Prostate gland (tissue), 2 donors: ENCODE measurements at regions not wholly inside any gene's neighbourhood (a gene's known extent, or its start where the extent isn't known, plus 50 kb on each side); places are given as distances from the start of the nearest gene placed in this dataset.
A peak's percentile ranks its signal among the peaks of the same experiment; 100 is the strongest.

Experiments
- DNase-seq: peaks from one replicate; pipeline ENCODE4 v3.0.0-alpha.2; 2019; ENCODE audit warnings: low spot score
- H3K27ac ChIP-seq, 2 donors: fragments of 200-600 bp; sonication (generic); 2 replicates each; pipeline ENCODE4 v1.5.1; 2017 to 2019
- H3K27me3 ChIP-seq: fragments of 200-600 bp; sonication (generic); replicated peaks from 2 replicates; pipeline ENCODE4 v1.5.1; 2019; ENCODE audit not compliant: insufficient read depth
- H3K36me3 ChIP-seq, 2 donors: fragments of 200-600 bp; sonication (generic); 1 replicate in 1 of 2; 2 replicates in 1 of 2; pipeline versions ENCODE4 v1.5.1 to v1.8.1; 2017 to 2019
- H3K4me1 ChIP-seq: fragments of 200-600 bp; sonication (generic); replicated peaks from 2 replicates; pipeline ENCODE4 v1.5.1; 2019
- H3K4me3 ChIP-seq, 2 donors: fragments of 200-600 bp; sonication (generic); 2 replicates each; pipeline ENCODE4 v1.5.1; 2017 to 2019
- H3K9me3 ChIP-seq: fragments of 200-600 bp; sonication (generic); 2 replicates; pipeline ENCODE4 v1.5.1; 2017
- POLR2A ChIP-seq: fragments of 450-650 bp; IDR thresholded peaks from one replicate; pipeline ENCODE4 v1.6.1; 2016; ENCODE audit warnings: antibody characterized with exemption, mild to moderate bottlenecking
- POLR2AphosphoS5 ChIP-seq: sonication (generic); formaldehyde crosslinking; IDR thresholded peaks from one replicate; pipeline ENCODE4 v1.6.1; 2017; ENCODE audit warnings: antibody characterized with exemption
- whole genome bisulfite sequencing: methylation state at CpG from one replicate; pipeline ENCODE4 v1.1.5; 2018; 5-methylcytosine and 5-hydroxymethylcytosine counted together
- intact Hi-C: fragments of 100-400 bp; cut with DNase I; formaldehyde crosslinking; loops from one replicate; pipeline ENCODE4 v1.14.2; 2022
- TF ChIP-seq, protein P1 (sequence below), 4 experiments: fragments of 200-600 bp in 2 of 4; fragments of 450-650 bp in 2 of 4; sonication (generic) in 2 of 4; IDR thresholded peaks; 1 replicate in 3 of 4; 2 replicates in 1 of 4; pipeline ENCODE4 v1.5.1; 2016 to 2019; ENCODE audit warnings: antibody characterized with exemption in 4 of 4, mild to moderate bottlenecking in 2 of 4, moderate library complexity in 2 of 4

DNA sequence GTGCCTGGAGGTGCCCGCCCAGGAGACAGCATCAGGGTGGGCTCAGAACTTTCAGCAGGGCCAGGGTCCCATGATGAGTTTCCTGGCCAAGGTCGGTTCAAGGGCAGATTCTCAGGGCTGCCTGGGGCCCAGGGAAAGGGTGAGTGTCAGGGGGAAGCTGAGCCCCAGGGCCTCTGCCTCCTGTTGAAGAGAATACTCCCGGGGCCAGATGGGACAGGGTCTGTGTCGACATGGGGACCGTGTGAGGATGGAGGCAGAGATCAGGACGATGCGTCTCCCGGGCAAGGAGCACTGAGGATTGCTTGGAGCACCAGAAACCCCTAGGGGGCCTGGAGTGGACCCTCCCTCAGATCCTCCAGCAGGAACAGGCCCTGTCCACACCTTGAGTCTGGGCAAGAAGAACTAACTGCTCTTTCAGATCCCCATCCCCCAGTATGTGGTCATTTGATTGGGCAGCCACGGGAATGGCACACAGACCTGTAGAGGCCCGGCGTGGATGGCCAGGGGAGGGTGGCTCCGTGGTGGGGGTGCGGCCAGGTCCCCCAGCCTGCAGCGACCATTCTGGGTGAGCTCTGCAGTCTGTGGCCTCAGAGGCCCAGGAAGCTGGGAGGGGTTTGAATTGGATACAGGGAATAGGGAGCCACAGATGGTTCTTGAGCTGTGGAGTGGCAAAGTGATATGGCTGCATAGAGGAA, 1078.7 kb downstream of the BRD1 start:
- intact Hi-C loops = no loop called here
- Histone ChIP-seq H3K4me3 (no peak overlapping the region), H3K9me3 (no peaks in the 10 kb centered on the region), H3K27me3 (no peaks in the 10 kb centered on the region), H3K27ac (no peak overlapping the region), H3K4me1 (no peaks in the 10 kb centered on the region), H3K36me3 (no peaks in the 10 kb centered on the region)
- WGBS = 82% methylated on average over 14 of the region's 14 CpGs
- TF ChIP-seq, protein P1, sequence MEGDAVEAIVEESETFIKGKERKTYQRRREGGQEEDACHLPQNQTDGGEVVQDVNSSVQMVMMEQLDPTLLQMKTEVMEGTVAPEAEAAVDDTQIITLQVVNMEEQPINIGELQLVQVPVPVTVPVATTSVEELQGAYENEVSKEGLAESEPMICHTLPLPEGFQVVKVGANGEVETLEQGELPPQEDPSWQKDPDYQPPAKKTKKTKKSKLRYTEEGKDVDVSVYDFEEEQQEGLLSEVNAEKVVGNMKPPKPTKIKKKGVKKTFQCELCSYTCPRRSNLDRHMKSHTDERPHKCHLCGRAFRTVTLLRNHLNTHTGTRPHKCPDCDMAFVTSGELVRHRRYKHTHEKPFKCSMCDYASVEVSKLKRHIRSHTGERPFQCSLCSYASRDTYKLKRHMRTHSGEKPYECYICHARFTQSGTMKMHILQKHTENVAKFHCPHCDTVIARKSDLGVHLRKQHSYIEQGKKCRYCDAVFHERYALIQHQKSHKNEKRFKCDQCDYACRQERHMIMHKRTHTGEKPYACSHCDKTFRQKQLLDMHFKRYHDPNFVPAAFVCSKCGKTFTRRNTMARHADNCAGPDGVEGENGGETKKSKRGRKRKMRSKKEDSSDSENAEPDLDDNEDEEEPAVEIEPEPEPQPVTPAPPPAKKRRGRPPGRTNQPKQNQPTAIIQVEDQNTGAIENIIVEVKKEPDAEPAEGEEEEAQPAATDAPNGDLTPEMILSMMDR (IDR thresholded peaks at IDR 0.05) = no peak
- TF ChIP-seq POLR2AphosphoS5 (no peak), POLR2A (no peak)
- peak; percentile 2 for DNase-seq

DNA sequence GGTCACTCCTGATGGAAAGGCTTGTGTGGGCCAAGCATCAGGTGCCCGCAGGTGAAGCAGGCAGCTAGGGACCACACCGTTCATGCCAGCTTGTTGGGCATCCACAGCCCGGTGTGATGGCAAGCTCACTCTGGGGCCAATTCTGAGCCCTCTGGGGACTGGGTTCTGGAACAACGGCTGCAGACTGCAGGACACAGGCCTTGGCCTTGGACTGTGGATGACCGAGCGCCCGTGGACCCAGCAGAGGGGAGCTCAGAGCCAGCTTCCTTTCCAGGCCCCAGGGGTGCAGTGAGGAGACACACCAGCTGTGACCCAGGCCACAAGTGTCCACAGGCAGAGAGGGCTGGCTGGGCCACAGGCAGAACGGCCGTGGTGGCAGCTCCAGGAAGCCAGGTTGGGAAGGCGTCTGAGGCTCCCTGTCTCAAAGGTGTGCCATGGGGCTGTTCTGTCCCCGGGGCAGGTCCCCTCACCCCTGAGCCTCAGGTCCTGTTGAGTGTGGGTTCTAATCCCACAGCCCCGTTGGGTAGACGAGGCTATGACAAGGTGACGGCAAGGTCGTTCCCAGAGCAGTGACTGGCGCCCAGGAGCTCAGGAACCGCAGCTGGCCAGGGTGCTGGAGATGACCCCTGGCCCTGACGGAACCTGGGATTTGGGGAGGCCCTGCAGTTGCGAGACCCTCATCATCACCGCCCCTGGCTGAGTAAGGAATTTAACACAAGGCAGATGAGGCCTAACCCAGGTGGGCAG, 1079.4 kb downstream of the BRD1 start:
- 92% methylated on average over 20 of the region's 20 CpGs for WGBS
- TF ChIP-seq, protein P1 (IDR thresholded peaks at IDR 0.05) = no peak
- TF ChIP-seq POLR2AphosphoS5 (no peak), POLR2A (no peak)
- peak; percentile 2 for DNase-seq

DNA sequence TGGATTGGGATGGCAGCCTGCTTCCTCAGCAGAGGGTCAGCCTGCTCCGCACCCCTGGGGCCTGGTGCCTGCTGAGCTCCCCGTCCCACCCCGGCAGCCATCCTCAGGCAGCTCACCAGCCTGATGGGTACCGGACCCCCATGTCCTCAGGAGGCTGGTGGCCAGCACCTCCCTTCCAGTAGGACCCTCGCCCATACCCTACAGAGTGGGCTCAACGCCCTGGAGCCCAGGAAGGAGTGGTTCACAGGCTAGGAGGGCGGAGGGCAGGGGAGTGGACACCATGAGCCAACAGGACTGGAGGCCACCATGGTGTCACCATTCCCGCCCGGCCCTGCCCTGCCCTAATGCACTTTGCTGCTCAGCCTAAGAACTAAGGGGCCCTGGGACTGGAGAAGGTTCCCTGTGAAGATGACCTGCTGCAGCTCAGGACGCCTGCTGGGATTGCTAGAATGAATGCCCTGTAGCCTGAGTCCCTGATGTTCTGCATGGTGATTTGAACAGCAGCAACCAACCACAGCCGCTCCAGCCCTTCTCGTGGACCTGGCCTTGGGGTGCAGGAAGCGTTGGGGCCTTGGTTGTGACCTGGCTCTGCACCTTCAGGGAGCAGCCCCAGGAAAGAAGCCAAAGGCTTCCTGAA, 1080.8 kb downstream of the BRD1 start:
- WGBS = 96% methylated on average over 10 of the region's 13 CpGs
- DNase-seq = peak; percentile 2
- no peaks in the 10 kb centered on the region for H3K27me3 ChIP-seq
- intact Hi-C loops = no loop called here
- no peak overlapping the region for H3K27ac ChIP-seq
- H3K4me3 ChIP-seq = no peak overlapping the region
- no peaks in the 10 kb centered on the region for H3K9me3 ChIP-seq
- H3K4me1 ChIP-seq = no peaks in the 10 kb centered on the region
- H3K36me3 ChIP-seq = no peaks in the 10 kb centered on the region
- TF ChIP-seq POLR2A (no peak), POLR2AphosphoS5 (no peak)
- TF ChIP-seq, protein P1 (IDR thresholded peaks at IDR 0.05) = no peak

More for the DNA sequence above, 1079.4 kb downstream of the BRD1 start:
- intact Hi-C loops = no loop called here
- no peak overlapping the region for H3K27ac ChIP-seq
- H3K36me3 ChIP-seq = no peaks in the 10 kb centered on the region
- H3K9me3 ChIP-seq = no peaks in the 10 kb centered on the region
- no peaks in the 10 kb centered on the region for H3K4me1 ChIP-seq
- no peaks in the 10 kb centered on the region for H3K27me3 ChIP-seq
- H3K4me3 ChIP-seq = no peak overlapping the region

DNA sequence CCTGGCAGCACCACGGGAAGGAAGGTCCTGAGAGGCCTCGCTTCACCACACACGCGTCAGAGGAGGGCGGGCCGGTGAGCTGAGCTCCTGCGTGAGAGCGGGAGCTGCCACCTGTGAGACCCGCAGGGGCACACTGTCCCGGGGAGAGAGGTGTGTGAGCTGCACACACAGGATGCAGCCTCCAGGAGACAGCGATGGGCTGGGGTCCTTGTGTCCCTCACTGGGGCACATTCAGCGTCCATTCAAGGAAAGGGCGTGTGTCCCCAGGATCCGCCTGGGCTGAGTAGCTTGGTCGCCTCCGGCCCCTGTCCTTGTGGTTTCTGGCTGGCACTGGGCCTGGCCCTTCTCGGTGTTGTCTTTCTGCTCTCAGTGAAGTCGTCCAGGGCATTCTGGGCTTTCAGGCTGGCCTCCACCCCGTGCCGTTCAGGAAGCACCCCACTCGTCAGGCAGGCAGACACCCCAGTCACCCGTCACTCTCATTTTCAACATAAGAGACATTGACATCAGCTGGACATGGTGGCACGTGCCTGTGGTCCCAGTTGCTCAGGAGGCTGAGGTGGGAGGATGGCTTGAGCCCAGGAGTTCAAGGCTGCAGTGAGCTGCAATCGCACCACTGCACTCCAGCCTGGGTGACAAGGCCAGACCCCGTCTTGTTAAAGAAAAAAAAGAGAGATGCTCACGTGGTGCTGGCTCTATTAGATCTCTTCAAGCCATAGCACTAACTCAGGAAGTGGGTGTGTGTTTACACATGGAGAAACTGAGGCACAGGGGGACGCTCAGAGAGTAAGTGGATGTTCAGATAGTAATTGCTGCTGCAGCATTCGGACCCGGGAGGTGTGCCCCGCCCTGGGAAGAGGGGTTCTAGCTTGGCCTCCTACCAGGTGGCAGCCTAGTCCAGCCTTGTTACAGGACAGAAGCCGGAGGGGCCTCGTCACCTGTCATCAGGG, 1081.6 kb downstream of the BRD1 start:
- H3K4me1 ChIP-seq = no peaks in the 10 kb centered on the region
- no peak for TF ChIP-seq POLR2AphosphoS5
- TF ChIP-seq POLR2A = no peak
- TF ChIP-seq, protein P1 (IDR thresholded peaks at IDR 0.05) = no peak
- H3K9me3 ChIP-seq = no peaks in the 10 kb centered on the region
- H3K27ac ChIP-seq = no peak overlapping the region
- peak; percentile 1 for DNase-seq
- intact Hi-C loops = no loop called here
- H3K27me3 ChIP-seq = no peaks in the 10 kb centered on the region
- no peak overlapping the region for H3K4me3 ChIP-seq
- H3K36me3 ChIP-seq = no peaks in the 10 kb centered on the region
- WGBS = 76% methylated on average over 32 of the region's 32 CpGs
